ENCODE measurements at regions not wholly inside any gene's neighbourhood (a gene's known extent, or its start where the extent isn't known, plus 50 kb on each side); places are given as distances from the start of the nearest gene placed in this dataset.

GRCh38 chr11:8321876-8322275 lies 58.2 kb upstream of the LMO1 start:
- DNase-seq: no peak

- DNase-seq: no peak
Measured at GRCh38 chr11:8320076-8320475, 56.4 kb upstream of the LMO1 start.

- DNase-seq: no peak
Measured at GRCh38 chr11:8318536-8318935, 54.9 kb upstream of the LMO1 start.

- DNase-seq: no peak
Measured at GRCh38 chr11:8317159-8317558, 53.5 kb upstream of the LMO1 start.

GRCh38 chr11:8315954-8316353 lies 52.3 kb upstream of the LMO1 start:
- DNase-seq: no peak

- no peak for DNase-seq
Measured at GRCh38 chr11:8315463-8315862, 51.8 kb upstream of the LMO1 start.

- DNase-seq: no peak
Measured at GRCh38 chr11:8314916-8315315, 51.2 kb upstream of the LMO1 start.

- DNase-seq: no peak
Measured at GRCh38 chr11:8313504-8314090, 49.9 kb upstream of the LMO1 start.

All from CD4-positive, alpha-beta T cell treated with Interleukin-1 beta for 1 hour (primary cell).